Hepatocyte (in vitro differentiated cells): ENCODE measurements at regions not wholly inside any gene's neighbourhood (a gene's known extent, or its start where the extent isn't known, plus 50 kb on each side); places are given as distances from the start of the nearest gene placed in this dataset.

Experiments used
- EZH2phosphoT487 ChIP-seq: fragments of 200-600 bp; sonication (generic); IDR thresholded peaks from one replicate; pipeline ENCODE4 v1.6.1; 2018; ENCODE audit warnings: antibody characterized with exemption, mild to moderate bottlenecking, low read depth, moderate library complexity; ENCODE audit not compliant: unreplicated experiment, severe bottlenecking
- TF ChIP-seq, protein P1 (sequence below): fragments of 200-600 bp; sonication (generic); IDR thresholded peaks from 2 replicates; pipeline ENCODE4 v1.5.1; 2016; ENCODE audit warnings: antibody characterized with exemption, mild to moderate bottlenecking; ENCODE audit not compliant: poor library complexity

DNA sequence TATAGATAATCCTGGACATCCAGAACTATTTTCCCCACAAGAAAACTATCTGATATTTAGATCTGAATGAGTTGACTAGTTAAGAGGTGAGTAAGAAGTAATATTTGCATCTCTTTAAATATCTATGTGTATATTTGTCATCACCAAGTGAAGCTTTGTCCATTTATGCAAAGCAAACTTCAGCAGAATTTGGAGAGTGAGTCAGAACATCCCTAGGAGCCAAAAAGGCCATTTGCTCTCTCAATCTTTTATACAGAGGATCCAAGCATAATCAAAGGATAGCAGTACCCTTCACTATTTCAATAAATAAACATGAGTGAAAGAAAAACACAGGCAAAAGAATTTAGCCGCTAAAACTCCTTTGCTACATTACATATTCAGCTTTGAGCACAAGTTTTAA is 454.4 kb downstream of the NR2F1-AS1 start:
- TF ChIP-seq EZH2phosphoT487, result no peak
- TF ChIP-seq, protein P1, sequence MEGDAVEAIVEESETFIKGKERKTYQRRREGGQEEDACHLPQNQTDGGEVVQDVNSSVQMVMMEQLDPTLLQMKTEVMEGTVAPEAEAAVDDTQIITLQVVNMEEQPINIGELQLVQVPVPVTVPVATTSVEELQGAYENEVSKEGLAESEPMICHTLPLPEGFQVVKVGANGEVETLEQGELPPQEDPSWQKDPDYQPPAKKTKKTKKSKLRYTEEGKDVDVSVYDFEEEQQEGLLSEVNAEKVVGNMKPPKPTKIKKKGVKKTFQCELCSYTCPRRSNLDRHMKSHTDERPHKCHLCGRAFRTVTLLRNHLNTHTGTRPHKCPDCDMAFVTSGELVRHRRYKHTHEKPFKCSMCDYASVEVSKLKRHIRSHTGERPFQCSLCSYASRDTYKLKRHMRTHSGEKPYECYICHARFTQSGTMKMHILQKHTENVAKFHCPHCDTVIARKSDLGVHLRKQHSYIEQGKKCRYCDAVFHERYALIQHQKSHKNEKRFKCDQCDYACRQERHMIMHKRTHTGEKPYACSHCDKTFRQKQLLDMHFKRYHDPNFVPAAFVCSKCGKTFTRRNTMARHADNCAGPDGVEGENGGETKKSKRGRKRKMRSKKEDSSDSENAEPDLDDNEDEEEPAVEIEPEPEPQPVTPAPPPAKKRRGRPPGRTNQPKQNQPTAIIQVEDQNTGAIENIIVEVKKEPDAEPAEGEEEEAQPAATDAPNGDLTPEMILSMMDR, result no peak
